MM.1S (cell line): ENCODE measurements at regions not wholly inside any gene's neighbourhood (a gene's known extent, or its start where the extent isn't known, plus 50 kb on each side); places are given as distances from the start of the nearest gene placed in this dataset.

Source experiments
- CTCF ChIP-seq: fragments of 300-600 bp; sonication (generic); IDR thresholded peaks from 2 replicates; pipeline ENCODE4 v1.5.1; 2016; ENCODE audit warnings: antibody characterized with exemption, low read length, mixed read lengths
- EZH2 ChIP-seq: fragments of 300-600 bp; sonication (generic); optimal IDR thresholded peaks from 2 replicates; pipeline ENCODE3; 2017; ENCODE audit warnings: low read depth, mild to moderate bottlenecking, antibody characterized with exemption, low read length, mixed read lengths
- EZH2phosphoT487 ChIP-seq: fragments of 300-600 bp; sonication (generic); IDR thresholded peaks from 2 replicates; pipeline ENCODE4 v1.6.1; 2018; ENCODE audit warnings: antibody characterized with exemption, low read length

- TF ChIP-seq CTCF = no peak
- no peak for TF ChIP-seq EZH2
- no peak for TF ChIP-seq EZH2phosphoT487
Measured at GRCh38 chr11:92894197-92894596, 75.3 kb upstream of the MTNR1B start.
